Uterus (tissue), 3 donors: ENCODE measurements at regions not wholly inside any gene's neighbourhood (a gene's known extent, or its start where the extent isn't known, plus 50 kb on each side); places are given as distances from the start of the nearest gene placed in this dataset.

Source experiments
- DNase-seq, 2 donors: peaks; one replicate each; pipeline ENCODE4 v3.0.0-alpha.2; 2019 to 2020
- H3K27ac ChIP-seq, 2 donors: fragments of 200-600 bp; sonication (generic); 1 replicate in 1 of 2; 2 replicates in 1 of 2; pipeline ENCODE4 v1.5.1; 2016 to 2018
- H3K27me3 ChIP-seq, 2 donors: fragments of 200-600 bp; sonication (generic); one replicate each; pipeline ENCODE4 v1.5.1; 2018 to 2019; ENCODE audit warnings: control low read depth in 1 of 2
- H3K36me3 ChIP-seq, 2 donors: fragments of 200-600 bp; sonication (generic); one replicate each; pipeline ENCODE4 v1.5.1; 2019; ENCODE audit warnings: control low read depth in 1 of 2
- H3K4me1 ChIP-seq, 2 donors: fragments of 200-600 bp; sonication (generic); one replicate each; pipeline ENCODE4 v1.5.1; 2018 to 2019; ENCODE audit warnings: control low read depth in 1 of 2
- H3K4me3 ChIP-seq, 2 donors: fragments of 200-600 bp; sonication (generic); 1 replicate in 1 of 2; 2 replicates in 1 of 2; pipeline ENCODE4 v1.5.1; 2018 to 2019; ENCODE audit warnings: mild to moderate bottlenecking in 1 of 2
- H3K9me3 ChIP-seq, 2 donors: fragments of 200-600 bp; sonication (generic); one replicate each; pipeline ENCODE4 v1.5.1; 2019; ENCODE audit warnings: control low read depth in 1 of 2
- POLR2A ChIP-seq, 2 donors: fragments of 450-650 bp; IDR thresholded peaks; one replicate each; pipeline ENCODE4 v1.6.1; 2016; ENCODE audit warnings: antibody characterized with exemption in 2 of 2, mild to moderate bottlenecking in 1 of 2, moderate library complexity in 1 of 2
- intact Hi-C: fragments of 100-400 bp; cut with DNase I; formaldehyde crosslinking; loops from one replicate; pipeline ENCODE4 v1.15.1; 2023; ENCODE audit warnings: low total_unique reads
- TF ChIP-seq, protein P1 (sequence below), 4 experiments: fragments of 200-600 bp in 2 of 4; fragments of 450-650 bp in 2 of 4; sonication (generic) in 2 of 4; IDR thresholded peaks; one replicate each; pipeline ENCODE4 v1.5.1; 2016 to 2019; ENCODE audit warnings: antibody characterized with exemption in 4 of 4, mild to moderate bottlenecking in 2 of 4, moderate library complexity in 1 of 4
- donor health status: DM: yes; HTN: yes; CAD: no.

DNA sequence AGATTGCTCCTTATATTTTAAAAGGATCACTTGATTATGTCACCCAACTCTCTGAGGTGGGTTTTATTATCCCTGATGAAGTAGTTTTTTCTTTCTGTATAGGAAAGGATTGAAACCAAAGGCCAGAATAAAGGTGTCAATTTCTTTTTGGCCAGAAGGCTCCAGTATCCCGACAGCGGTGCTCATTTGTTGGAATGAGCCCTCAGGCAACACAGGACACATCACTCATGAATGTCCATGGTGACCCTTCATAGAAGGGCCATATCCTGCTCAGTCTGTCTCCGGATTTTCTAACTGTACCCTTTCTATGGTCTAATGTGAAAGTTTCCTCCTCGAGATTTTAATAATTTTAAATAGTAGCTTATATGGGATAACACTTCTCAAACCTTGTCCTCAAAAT lies 171.3 kb upstream of the USP24 start:
- Histone ChIP-seq H3K27ac (no peak overlapping the region), H3K4me1 (no peaks in the 10 kb centered on the region), H3K36me3 (no peaks in the 10 kb centered on the region), H3K27me3 (no peaks in the 10 kb centered on the region), H3K4me3 (no peak overlapping the region), H3K9me3 (no peaks in the 10 kb centered on the region)
- no peak for TF ChIP-seq POLR2A (IDR thresholded peaks at IDR 0.05)
- TF ChIP-seq, protein P1, sequence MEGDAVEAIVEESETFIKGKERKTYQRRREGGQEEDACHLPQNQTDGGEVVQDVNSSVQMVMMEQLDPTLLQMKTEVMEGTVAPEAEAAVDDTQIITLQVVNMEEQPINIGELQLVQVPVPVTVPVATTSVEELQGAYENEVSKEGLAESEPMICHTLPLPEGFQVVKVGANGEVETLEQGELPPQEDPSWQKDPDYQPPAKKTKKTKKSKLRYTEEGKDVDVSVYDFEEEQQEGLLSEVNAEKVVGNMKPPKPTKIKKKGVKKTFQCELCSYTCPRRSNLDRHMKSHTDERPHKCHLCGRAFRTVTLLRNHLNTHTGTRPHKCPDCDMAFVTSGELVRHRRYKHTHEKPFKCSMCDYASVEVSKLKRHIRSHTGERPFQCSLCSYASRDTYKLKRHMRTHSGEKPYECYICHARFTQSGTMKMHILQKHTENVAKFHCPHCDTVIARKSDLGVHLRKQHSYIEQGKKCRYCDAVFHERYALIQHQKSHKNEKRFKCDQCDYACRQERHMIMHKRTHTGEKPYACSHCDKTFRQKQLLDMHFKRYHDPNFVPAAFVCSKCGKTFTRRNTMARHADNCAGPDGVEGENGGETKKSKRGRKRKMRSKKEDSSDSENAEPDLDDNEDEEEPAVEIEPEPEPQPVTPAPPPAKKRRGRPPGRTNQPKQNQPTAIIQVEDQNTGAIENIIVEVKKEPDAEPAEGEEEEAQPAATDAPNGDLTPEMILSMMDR (IDR thresholded peaks at IDR 0.05), result no peak
- intact Hi-C loops, result no loop called here
- DNase-seq, result no peak

DNA sequence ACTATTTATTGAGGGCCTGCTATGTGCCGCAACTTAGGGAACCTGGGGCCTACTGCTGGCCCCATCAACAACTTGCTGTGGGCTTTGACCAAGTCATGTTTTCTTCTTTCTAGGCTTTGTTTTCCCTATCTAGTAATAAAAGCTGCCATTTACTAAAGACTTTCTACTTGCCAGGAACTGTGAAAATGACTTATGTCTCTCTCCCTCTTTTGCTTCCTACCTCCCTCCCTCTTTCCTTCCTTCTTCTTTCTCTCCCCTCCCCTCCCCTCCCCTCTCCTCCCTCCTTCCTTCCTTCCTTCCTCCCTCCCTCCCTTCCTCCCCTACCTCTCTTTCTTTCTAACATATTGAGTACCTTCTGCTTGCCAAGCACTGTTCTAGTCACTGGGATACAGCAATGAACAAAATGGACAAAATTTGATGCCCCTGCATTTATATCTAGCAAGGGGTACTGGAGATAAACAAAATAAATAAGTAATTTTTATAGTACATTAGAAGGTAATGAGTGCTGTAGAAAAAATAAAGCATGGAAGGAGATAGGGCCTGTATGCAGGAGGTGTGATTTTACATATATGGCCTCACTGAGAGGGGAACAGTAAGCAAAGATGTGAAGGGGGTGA lies 170.3 kb upstream of the USP24 start:
- TF ChIP-seq, protein P1 (IDR thresholded peaks at IDR 0.05), result no peak
- no peak for TF ChIP-seq POLR2A (IDR thresholded peaks at IDR 0.05)
- H3K4me3 ChIP-seq, result no peak overlapping the region
- no peak overlapping the region for H3K27ac ChIP-seq
- no peaks in the 10 kb centered on the region for H3K9me3 ChIP-seq
- no peaks in the 10 kb centered on the region for H3K27me3 ChIP-seq
- intact Hi-C loops, result no loop called here
- no peaks in the 10 kb centered on the region for H3K4me1 ChIP-seq
- H3K36me3 ChIP-seq, result no peaks in the 10 kb centered on the region
- DNase-seq, result no peak

DNA sequence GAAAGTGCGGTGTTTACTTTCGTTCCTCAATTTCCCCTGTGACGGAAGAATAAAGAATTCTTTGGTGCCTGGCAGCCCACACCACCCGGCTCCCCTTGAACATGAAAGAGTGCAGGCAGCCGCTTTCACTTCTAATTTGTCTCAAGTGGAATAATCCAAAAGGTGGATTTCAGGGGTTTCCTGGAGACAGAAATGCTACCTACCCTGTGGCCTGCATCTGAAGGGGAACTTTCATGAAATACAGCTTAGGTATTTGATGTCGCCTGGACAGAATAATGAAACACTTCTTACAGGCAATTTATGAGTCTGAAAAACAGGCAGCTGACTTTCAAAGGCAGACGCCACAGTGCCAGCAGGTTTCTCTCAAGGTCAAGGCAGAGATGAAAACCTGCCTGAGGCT lies 169.5 kb upstream of the USP24 start:
- intact Hi-C loops, result no loop called here
- Histone ChIP-seq H3K27me3 (no peaks in the 10 kb centered on the region), H3K4me3 (no peak overlapping the region), H3K4me1 (no peaks in the 10 kb centered on the region), H3K9me3 (no peaks in the 10 kb centered on the region), H3K36me3 (no peaks in the 10 kb centered on the region), H3K27ac (no peak overlapping the region)
- TF ChIP-seq POLR2A (IDR thresholded peaks at IDR 0.05), result no peak
- TF ChIP-seq, protein P1 (IDR thresholded peaks at IDR 0.05), result no peak
- DNase-seq, result no peak

DNA sequence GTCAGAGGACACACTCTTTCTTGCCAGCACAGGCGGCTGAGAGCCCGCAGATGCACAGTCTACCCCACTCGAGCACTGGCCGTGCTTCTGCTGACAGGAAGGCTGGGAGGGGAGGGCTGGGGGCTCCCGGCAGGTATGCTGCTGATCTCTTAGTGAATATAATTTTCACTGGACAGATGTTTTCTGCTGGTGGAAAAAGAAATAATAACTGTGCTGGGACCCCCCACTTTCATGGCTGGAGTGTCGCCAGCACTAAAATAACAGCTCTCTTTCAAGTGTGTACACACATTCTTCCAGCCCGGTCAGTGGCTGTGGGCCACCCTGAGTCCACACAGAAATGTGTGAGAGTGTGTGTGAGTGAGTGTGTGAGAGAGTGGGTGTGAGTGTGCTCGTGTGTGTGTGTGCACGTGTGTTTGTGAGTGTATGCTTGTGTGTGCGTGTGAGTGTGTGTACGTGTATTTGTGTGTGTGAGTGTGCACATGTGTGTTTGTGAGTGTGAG lies 167.7 kb upstream of the USP24 start:
- intact Hi-C loops, result no loop called here
- Histone ChIP-seq H3K4me1 (no peaks in the 10 kb centered on the region), H3K4me3 (no peak overlapping the region), H3K27me3 (no peaks in the 10 kb centered on the region), H3K9me3 (no peaks in the 10 kb centered on the region), H3K36me3 (no peaks in the 10 kb centered on the region), H3K27ac (no peak overlapping the region)
- no peak for DNase-seq
- TF ChIP-seq POLR2A (IDR thresholded peaks at IDR 0.05), result no peak
- TF ChIP-seq, protein P1 (IDR thresholded peaks at IDR 0.05), result no peak

DNA sequence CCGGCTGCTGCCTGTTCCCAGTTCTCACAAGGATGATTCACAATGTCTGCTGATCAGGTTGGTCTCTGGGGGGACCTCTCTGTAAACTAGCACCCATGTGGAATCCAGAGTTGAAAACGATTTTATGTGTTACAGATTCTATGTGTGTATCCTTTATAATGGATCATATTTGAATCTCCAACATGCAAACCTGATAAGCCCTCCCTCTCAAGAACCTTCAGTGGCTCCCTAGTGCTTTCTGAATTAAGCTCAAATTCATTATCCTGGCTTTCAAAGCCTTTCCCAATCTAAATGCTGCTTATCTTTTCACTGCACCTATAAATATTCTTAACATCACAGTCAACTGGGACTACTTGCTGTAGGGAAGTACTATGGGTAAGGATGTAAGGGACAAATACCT lies 166.8 kb upstream of the USP24 start:
- Histone ChIP-seq H3K4me3 (no peak overlapping the region), H3K9me3 (no peaks in the 10 kb centered on the region), H3K4me1 (no peaks in the 10 kb centered on the region), H3K27me3 (no peaks in the 10 kb centered on the region), H3K27ac (no peak overlapping the region), H3K36me3 (no peaks in the 10 kb centered on the region)
- intact Hi-C loops, result no loop called here
- DNase-seq, result no peak
- TF ChIP-seq POLR2A (IDR thresholded peaks at IDR 0.05), result no peak
- TF ChIP-seq, protein P1 (IDR thresholded peaks at IDR 0.05), result no peak
